KBM-7 (cell line): ENCODE measurements at regions not wholly inside any gene's neighbourhood (a gene's known extent, or its start where the extent isn't known, plus 50 kb on each side); places are given as distances from the start of the nearest gene placed in this dataset.

ENCODE experiments used
- DNase-seq: peaks from one replicate; pipeline ENCODE4 v3.0.0-alpha.2; 2015
- in situ Hi-C: fragments of 300-500 bp; cut with MboI; formaldehyde crosslinking; loops from 2 replicates; pipeline ENCODE4 v1.14.3; 2020; ENCODE audit warnings: low sequenced_read_pairs, low pct_unique_long_range_greater_than_20kb, mixed read lengths

- in situ Hi-C loops = no loop called here
- no peak for DNase-seq
Measured at GRCh38 chr18:42635378-42636048, 480.0 kb downstream of the RIT2 start.

- DNase-seq = no peak
- in situ Hi-C loops = no loop called here
Measured at GRCh38 chr18:42636309-42636708, 479.2 kb downstream of the RIT2 start.

- DNase-seq = no peak
- in situ Hi-C loops = no loop called here
Measured at GRCh38 chr18:42640160-42640559, 475.3 kb downstream of the RIT2 start.

- in situ Hi-C loops = no loop called here
- no peak for DNase-seq
Measured at GRCh38 chr18:42641996-42642395, 473.5 kb downstream of the RIT2 start.

GRCh38 chr18:42644729-42645131 lies 470.8 kb downstream of the RIT2 start:
- in situ Hi-C loops = no loop called here
- DNase-seq = no peak

GRCh38 chr18:42649331-42650035 lies 466.0 kb downstream of the RIT2 start:
- no peak for DNase-seq
- in situ Hi-C loops = no loop called here

- in situ Hi-C loops = no loop called here
Measured at GRCh38 chr18:42654556-42654955, 460.9 kb downstream of the RIT2 start.

GRCh38 chr18:42657551-42657950 lies 457.9 kb downstream of the RIT2 start:
- in situ Hi-C loops = no loop called here
- no peak for DNase-seq

More at GRCh38 chr18:42654556-42654955, 460.9 kb downstream of the RIT2 start:
- DNase-seq = no peak

- DNase-seq = no peak
- in situ Hi-C loops = no loop called here
Measured at GRCh38 chr18:42658171-42658570, 457.3 kb downstream of the RIT2 start.

- no peak for DNase-seq
- in situ Hi-C loops = no loop called here
Measured at GRCh38 chr18:42659187-42659586, 456.3 kb downstream of the RIT2 start.

- in situ Hi-C loops = no loop called here
Measured at GRCh38 chr18:42670860-42671259, 444.6 kb downstream of the RIT2 start.

GRCh38 chr18:42675810-42676209 lies 439.7 kb downstream of the RIT2 start:
- in situ Hi-C loops = no loop called here
- no peak for DNase-seq

More at GRCh38 chr18:42670860-42671259, 444.6 kb downstream of the RIT2 start:
- DNase-seq = no peak

- in situ Hi-C loops = no loop called here
- DNase-seq = no peak
Measured at GRCh38 chr18:42683094-42683493, 432.4 kb downstream of the RIT2 start.

- no peak for DNase-seq
- in situ Hi-C loops = no loop called here
Measured at GRCh38 chr18:42689310-42689709, 426.2 kb downstream of the RIT2 start.
